Astrocyte of the spinal cord (primary cell): ENCODE measurements at regions not wholly inside any gene's neighbourhood (a gene's known extent, or its start where the extent isn't known, plus 50 kb on each side); places are given as distances from the start of the nearest gene placed in this dataset.
"Not testable (repeated sequence)": the region's sequence is repeated elsewhere in the genome, so short reads cannot be mapped to it uniquely, and the experiment has no call there.

Experiments used
- DNase-seq: peaks from one replicate; pipeline ENCODE4 v3.0.0; 2011; ENCODE audit warnings: low read depth, low spot score
- H3K4me3 ChIP-seq: 2 replicates; pipeline ENCODE4 v1.5.1; 2011; ENCODE audit warnings: low read depth, mild to moderate bottlenecking, low read length, moderate library complexity
- in situ Hi-C: cut with HindIII; loops from 2 replicates; pipeline ENCODE4 v1.10.0; 2017; ENCODE audit warnings: low sequenced_read_pairs
- TF ChIP-seq, protein P1 (sequence below): IDR thresholded peaks from 2 replicates; pipeline ENCODE4 v1.5.1; 2012; ENCODE audit warnings: low read depth, mild to moderate bottlenecking, low read length, inconsistent platforms

DNA sequence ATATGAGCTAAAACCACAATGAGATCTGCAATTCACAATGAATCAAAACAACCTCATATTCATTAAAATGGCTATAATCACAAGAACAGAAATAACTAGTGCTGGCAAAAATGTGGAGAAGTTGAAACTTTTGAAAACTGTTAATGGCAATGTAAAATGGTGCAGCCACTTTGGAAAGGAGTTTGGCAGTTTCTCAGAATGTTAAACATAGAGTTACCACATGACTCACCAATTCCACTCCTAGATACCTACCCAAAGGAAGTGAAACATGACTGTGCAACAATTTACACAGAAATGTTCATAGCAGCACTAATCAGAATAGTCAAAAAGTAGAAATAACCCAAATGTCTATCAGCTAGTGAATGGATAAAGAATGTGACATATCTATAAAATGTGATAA lies 862.2 kb downstream of the DTWD2 start:
- DNase-seq: peak; percentile 59
- H3K4me3 ChIP-seq: no peak overlapping the region
- in situ Hi-C loops: no loop called here
- TF ChIP-seq, protein P1, sequence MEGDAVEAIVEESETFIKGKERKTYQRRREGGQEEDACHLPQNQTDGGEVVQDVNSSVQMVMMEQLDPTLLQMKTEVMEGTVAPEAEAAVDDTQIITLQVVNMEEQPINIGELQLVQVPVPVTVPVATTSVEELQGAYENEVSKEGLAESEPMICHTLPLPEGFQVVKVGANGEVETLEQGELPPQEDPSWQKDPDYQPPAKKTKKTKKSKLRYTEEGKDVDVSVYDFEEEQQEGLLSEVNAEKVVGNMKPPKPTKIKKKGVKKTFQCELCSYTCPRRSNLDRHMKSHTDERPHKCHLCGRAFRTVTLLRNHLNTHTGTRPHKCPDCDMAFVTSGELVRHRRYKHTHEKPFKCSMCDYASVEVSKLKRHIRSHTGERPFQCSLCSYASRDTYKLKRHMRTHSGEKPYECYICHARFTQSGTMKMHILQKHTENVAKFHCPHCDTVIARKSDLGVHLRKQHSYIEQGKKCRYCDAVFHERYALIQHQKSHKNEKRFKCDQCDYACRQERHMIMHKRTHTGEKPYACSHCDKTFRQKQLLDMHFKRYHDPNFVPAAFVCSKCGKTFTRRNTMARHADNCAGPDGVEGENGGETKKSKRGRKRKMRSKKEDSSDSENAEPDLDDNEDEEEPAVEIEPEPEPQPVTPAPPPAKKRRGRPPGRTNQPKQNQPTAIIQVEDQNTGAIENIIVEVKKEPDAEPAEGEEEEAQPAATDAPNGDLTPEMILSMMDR: no peak

DNA sequence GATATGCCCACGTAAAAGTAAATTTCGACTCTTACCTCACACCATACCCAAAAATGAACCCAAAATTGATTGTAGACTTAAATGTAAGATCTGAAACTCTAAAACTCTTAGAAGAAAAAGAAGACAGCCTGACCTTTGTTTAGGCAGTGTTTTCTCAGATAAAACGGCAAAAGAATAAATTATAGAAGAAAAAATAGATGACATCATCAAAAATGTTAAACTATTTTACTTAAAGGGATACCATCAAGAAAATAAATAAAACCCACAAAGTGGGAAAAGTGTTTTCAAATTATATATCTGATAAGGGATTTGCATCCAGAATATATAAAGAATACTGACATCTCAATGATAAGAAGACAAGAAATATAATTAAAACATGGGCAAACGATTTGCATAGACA lies 862.7 kb downstream of the DTWD2 start:
- TF ChIP-seq, protein P1: no peak
- in situ Hi-C loops: no loop called here
- H3K4me3 ChIP-seq: no peak overlapping the region
- DNase-seq: no peak

DNA sequence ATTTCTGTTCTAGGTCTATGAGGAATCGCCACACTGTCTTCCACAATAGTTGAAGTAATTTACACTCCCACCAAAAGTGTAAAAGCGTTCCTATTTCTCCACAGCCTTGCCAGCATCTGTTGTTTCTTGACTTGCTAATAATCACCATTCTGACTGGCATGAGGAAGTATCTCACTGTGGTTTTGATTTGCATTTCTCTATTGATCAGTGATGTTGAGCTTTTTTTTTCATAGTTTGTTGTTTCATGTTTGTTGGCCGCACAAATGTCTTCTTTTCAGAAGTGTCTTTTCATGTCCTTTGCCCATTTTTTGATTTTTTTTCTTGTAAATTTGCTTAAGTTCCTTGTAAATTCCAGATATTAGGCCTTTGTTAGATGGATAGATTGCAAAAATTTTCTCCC lies 867.1 kb downstream of the DTWD2 start:
- TF ChIP-seq, protein P1: no peak
- in situ Hi-C loops: no loop called here
- no peak for DNase-seq

DNA sequence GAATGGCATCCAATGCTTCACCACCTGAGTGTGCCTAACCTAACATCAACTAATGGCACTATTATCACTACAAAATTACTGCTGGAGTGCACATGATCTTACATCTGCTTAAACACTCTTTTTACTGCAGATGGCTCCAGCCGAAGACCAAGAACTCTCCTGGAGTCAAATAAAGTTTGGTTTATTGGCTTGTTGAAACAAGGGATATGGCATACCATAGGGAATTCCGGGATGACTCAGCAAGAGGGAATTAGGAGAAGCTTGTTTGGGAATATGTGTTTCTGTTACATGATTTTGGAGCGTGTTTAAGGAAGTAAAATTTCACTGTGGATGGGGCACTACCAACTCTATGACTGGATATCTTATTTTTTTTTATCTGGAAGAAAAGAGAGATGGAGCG lies 872.6 kb downstream of the DTWD2 start:
- DNase-seq: peak; percentile 14

More for the DNA sequence above, 867.1 kb downstream of the DTWD2 start:
- H3K4me3 ChIP-seq: no peak overlapping the region

DNA sequence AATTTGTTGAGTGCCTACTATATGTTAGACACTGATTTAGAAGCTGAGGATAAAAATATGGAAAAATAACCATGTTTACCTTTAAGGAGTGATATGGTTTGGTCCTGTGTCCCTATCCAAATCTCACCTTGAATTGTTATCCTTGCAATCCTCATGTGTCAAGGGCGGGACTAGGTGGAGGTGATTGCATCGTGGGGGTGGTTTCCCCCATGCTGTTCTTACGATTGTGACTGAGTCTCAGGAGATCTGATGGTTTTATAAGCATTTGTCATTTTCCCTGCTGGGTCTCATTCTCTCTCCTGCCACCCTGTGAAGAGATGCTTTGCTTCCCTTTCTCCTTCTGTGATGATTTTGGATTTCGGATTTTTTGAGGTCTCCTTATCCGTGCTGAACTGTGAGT lies 876.4 kb downstream of the DTWD2 start:
- in situ Hi-C loops: no loop called here
- no peak for DNase-seq
- TF ChIP-seq, protein P1: no peak
- H3K4me3 ChIP-seq: no peak overlapping the region

More for the DNA sequence above, 872.6 kb downstream of the DTWD2 start:
- H3K4me3 ChIP-seq: no peak overlapping the region
- TF ChIP-seq, protein P1: no peak
- in situ Hi-C loops: no loop called here

DNA sequence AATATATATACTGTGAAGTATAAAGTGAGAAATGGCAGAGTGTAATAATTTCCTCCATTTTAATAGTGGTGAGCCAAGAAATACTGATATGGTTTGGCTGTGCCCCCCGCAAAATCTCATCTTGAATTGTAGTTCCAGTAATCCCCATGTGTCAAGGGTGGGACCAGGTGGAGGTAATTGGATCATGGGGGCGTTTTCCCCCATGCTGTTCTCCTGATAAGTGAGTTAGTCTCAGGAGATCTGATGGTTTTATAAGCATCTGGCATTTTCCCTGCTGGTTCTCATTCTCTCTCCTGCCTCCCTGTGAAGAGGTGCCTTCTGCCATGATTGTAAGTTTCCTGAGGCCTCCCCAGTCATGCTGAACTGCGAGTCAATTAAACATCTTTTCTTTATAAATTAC lies 881.1 kb downstream of the DTWD2 start:
- H3K4me3 ChIP-seq, DNase-seq, in situ Hi-C loops: not testable (repeated sequence)

DNA sequence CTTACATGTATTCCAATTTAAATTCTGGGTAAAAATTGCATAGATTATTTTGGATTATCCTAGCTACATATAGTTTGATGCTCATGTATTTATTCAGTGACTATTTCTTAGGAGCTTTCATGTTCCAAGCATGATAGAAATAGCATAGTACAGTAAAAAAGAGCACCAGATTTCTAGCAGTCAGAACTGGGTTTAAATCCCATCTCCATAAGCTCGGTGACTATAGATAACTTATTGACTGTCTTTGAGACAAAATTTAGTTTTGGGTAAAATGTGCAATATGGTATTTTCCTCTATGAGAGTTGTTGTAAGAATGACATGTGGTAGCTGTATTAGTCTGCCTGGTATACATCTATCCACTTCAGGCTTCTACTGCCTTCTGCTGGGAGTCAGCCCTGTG lies 889.6 kb downstream of the DTWD2 start:
- in situ Hi-C loops: no loop called here
- TF ChIP-seq, protein P1: no peak
- DNase-seq: no peak
- no peak overlapping the region for H3K4me3 ChIP-seq
